ENCODE measurements at regions not wholly inside any gene's neighbourhood (a gene's known extent, or its start where the extent isn't known, plus 50 kb on each side); places are given as distances from the start of the nearest gene placed in this dataset.

DNA sequence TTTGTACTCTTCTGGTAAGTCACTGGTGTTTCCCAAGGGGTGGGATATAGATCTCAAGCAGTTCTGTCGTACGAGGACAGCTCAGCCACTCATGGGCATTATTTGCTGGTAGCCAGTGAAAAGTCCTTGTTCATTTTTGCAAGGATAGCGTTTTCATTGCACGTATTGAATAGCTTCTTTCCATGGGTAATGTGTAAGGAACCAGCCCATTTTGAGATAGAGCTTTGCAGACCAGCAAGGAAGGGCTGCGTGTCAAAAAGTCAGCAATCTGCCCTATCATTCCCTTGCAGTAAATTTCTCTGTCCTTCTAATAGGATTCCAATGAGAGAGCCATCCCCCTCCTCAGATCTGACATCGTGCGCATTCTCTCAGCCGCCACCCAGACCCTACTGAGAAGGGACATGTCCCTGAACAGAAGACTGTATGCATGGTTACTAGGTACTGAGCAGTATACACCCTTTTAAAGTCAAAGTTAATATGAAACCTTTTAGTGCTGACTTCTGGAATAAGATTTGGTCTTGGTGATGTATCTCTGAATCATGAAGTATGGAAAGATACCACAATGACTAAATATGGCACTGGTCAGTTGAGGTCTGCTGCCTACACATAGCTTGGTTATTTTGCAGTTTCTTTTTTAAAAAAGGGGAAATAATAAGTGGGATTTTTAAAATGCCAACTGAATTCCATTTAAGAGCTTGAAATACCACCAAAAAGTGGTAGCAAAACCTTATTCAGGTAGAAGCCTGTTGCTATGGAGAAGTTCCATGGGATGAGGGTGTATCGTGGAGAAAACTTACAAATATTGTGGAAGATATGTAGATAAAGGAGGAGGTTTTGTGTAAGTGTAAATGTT lies 55.3 kb downstream of the DOP1B start:
- TF ChIP-seq, protein P1, sequence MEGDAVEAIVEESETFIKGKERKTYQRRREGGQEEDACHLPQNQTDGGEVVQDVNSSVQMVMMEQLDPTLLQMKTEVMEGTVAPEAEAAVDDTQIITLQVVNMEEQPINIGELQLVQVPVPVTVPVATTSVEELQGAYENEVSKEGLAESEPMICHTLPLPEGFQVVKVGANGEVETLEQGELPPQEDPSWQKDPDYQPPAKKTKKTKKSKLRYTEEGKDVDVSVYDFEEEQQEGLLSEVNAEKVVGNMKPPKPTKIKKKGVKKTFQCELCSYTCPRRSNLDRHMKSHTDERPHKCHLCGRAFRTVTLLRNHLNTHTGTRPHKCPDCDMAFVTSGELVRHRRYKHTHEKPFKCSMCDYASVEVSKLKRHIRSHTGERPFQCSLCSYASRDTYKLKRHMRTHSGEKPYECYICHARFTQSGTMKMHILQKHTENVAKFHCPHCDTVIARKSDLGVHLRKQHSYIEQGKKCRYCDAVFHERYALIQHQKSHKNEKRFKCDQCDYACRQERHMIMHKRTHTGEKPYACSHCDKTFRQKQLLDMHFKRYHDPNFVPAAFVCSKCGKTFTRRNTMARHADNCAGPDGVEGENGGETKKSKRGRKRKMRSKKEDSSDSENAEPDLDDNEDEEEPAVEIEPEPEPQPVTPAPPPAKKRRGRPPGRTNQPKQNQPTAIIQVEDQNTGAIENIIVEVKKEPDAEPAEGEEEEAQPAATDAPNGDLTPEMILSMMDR (IDR thresholded peaks at IDR 0.05), result no peak
- TF ChIP-seq POLR2A (IDR thresholded peaks at IDR 0.05), result no peak
- no peak for TF ChIP-seq POLR2AphosphoS5 (IDR thresholded peaks at IDR 0.05; ENCODE audit: insufficient read depth in 1 of 2, low read depth in 1 of 2)
